HEK293 (cell line): ENCODE measurements at regions not wholly inside any gene's neighbourhood (a gene's known extent, or its start where the extent isn't known, plus 50 kb on each side); places are given as distances from the start of the nearest gene placed in this dataset.

Source experiments
- CTCF ChIA-PET: fragments of 350-600 bp; formaldehyde crosslinking; extraction: SDS; loops from one replicate; lab custom pipeline; 2021; ENCODE audit warnings: antibody characterized with exemption; lab: Yijun Ruan, JAX
- POLR2A ChIA-PET: fragments of 300-600 bp; formaldehyde crosslinking; extraction: SDS; loops from one replicate; lab custom pipeline; 2020; ENCODE audit warnings: antibody characterized with exemption, inconsistent platforms; lab: Yijun Ruan, JAX
- H3K27ac ChIP-seq: fragments of 200-500 bp; sonication (Bioruptor generic); 2 replicates; pipeline ENCODE4 v1.5.1; 2014; ENCODE audit warnings: low read depth, low read length, control low read depth, inconsistent platforms; ENCODE audit errors: extremely low read depth
- H3K36me3 ChIP-seq, 2 experiments: fragments of 200-500 bp in 1 of 2; sonication (Bioruptor generic) in 1 of 2; 1 replicate in 1 of 2; 2 replicates in 1 of 2; pipeline ENCODE4 v1.5.1; 2014 to 2017; ENCODE audit warnings: inconsistent platforms in 2 of 2, low read length in 2 of 2; ENCODE audit not compliant: control insufficient read depth in 2 of 2, insufficient read depth in 1 of 2
- H3K4me1 ChIP-seq: fragments of 200-500 bp; sonication (Bioruptor generic); 2 replicates; pipeline ENCODE4 v1.5.1; 2014; ENCODE audit warnings: mild to moderate bottlenecking, low read length, inconsistent platforms; ENCODE audit not compliant: control insufficient read depth, insufficient read depth
- H3K4me3 ChIP-seq: 2 replicates; pipeline ENCODE4 v1.5.1; 2011; ENCODE audit warnings: low read depth, mild to moderate bottlenecking, control low read depth, low read length, moderate library complexity
- H3K9me3 ChIP-seq: fragments of 200-500 bp; sonication (Bioruptor generic); 2 replicates; pipeline ENCODE4 v1.5.1; 2014; ENCODE audit warnings: low read depth, low read length, inconsistent platforms; ENCODE audit not compliant: control insufficient read depth, insufficient read depth
- MYNN ChIP-seq: fragments of 450-650 bp; formaldehyde crosslinking; IDR thresholded peaks from 2 replicates; pipeline ENCODE4 v1.5.1; 2016; ENCODE audit warnings: missing biosample characterization, missing genetic modification characterization, borderline replicate concordance
- PRDM1 ChIP-seq: fragments of 450-650 bp; formaldehyde crosslinking; IDR thresholded peaks from 2 replicates; pipeline ENCODE4; 2016; ENCODE audit warnings: missing biosample characterization, missing genetic modification characterization
- SCRT2 ChIP-seq: fragments of 450-650 bp; formaldehyde crosslinking; IDR thresholded peaks from 2 replicates; pipeline ENCODE4 v1.5.1; 2016; ENCODE audit warnings: missing biosample characterization, missing genetic modification characterization
- SP7 ChIP-seq: fragments of 450-650 bp; formaldehyde crosslinking; IDR thresholded peaks from 2 replicates; pipeline ENCODE4 v1.5.1; 2016; ENCODE audit warnings: missing biosample characterization, missing genetic modification characterization
- ZFP41 ChIP-seq: fragments of 450-650 bp; formaldehyde crosslinking; IDR thresholded peaks from 2 replicates; pipeline ENCODE4 v1.5.1; 2016; ENCODE audit warnings: missing biosample characterization, missing genetic modification characterization, borderline replicate concordance
- ZNF146 ChIP-seq: fragments of 450-650 bp; formaldehyde crosslinking; IDR thresholded peaks from 2 replicates; pipeline ENCODE4 v1.5.1; 2016; ENCODE audit warnings: missing biosample characterization, missing genetic modification characterization
- ZNF157 ChIP-seq: fragments of 450-650 bp; formaldehyde crosslinking; IDR thresholded peaks from 2 replicates; pipeline ENCODE4 v1.5.1; 2016; ENCODE audit warnings: missing biosample characterization, missing genetic modification characterization
- ZNF19 ChIP-seq: fragments of 450-650 bp; formaldehyde crosslinking; IDR thresholded peaks from 2 replicates; pipeline ENCODE4; 2016; ENCODE audit warnings: missing biosample characterization, missing genetic modification characterization, low read depth
- ZNF202 ChIP-seq: fragments of 450-650 bp; formaldehyde crosslinking; IDR thresholded peaks from 2 replicates; pipeline ENCODE4 v1.5.1; 2016; ENCODE audit warnings: missing biosample characterization, missing genetic modification characterization, borderline replicate concordance
- ZNF266 ChIP-seq: fragments of 450-650 bp; formaldehyde crosslinking; IDR thresholded peaks from 2 replicates; pipeline ENCODE4 v1.5.1; 2016; ENCODE audit warnings: missing biosample characterization, missing genetic modification characterization, low read depth
- ZNF510 ChIP-seq: fragments of 450-650 bp; formaldehyde crosslinking; IDR thresholded peaks from 2 replicates; pipeline ENCODE4 v1.5.1; 2018; ENCODE audit warnings: mild to moderate bottlenecking, missing genetic modification characterization, missing biosample characterization; ENCODE audit not compliant: insufficient replicate concordance
- ZNF548 ChIP-seq: fragments of 450-650 bp; formaldehyde crosslinking; IDR thresholded peaks from 2 replicates; pipeline ENCODE4 v1.5.1; 2016; ENCODE audit warnings: missing biosample characterization, missing genetic modification characterization
- ZNF585B ChIP-seq: fragments of 450-650 bp; formaldehyde crosslinking; IDR thresholded peaks from 2 replicates; pipeline ENCODE4 v1.5.1; 2016; ENCODE audit warnings: missing biosample characterization, missing genetic modification characterization
- ZNF629 ChIP-seq: fragments of 450-650 bp; formaldehyde crosslinking; IDR thresholded peaks from 2 replicates; pipeline ENCODE4 v1.5.1; 2017; ENCODE audit warnings: missing biosample characterization, missing genetic modification characterization
- ZNF658 ChIP-seq: fragments of 450-650 bp; formaldehyde crosslinking; IDR thresholded peaks from 2 replicates; pipeline ENCODE4; 2016; ENCODE audit warnings: missing biosample characterization, missing genetic modification characterization
- ZNF76 ChIP-seq: fragments of 450-650 bp; formaldehyde crosslinking; IDR thresholded peaks from 2 replicates; pipeline ENCODE4; 2016; ENCODE audit warnings: low read depth, missing biosample characterization, missing genetic modification characterization, borderline replicate concordance
- ZNF768 ChIP-seq: fragments of 450-650 bp; formaldehyde crosslinking; IDR thresholded peaks from 2 replicates; pipeline ENCODE4 v1.5.1; 2018; ENCODE audit warnings: missing biosample characterization, mild to moderate bottlenecking, missing genetic modification characterization
- ZNF785 ChIP-seq: fragments of 450-650 bp; formaldehyde crosslinking; IDR thresholded peaks from 2 replicates; pipeline ENCODE4 v1.5.1; 2016; ENCODE audit warnings: missing biosample characterization, missing genetic modification characterization
- TF ChIP-seq, protein P1 (sequence below): fragments of 450-650 bp; formaldehyde crosslinking; IDR thresholded peaks from 2 replicates; pipeline ENCODE4 v1.5.1; 2016; ENCODE audit warnings: missing biosample characterization, missing genetic modification characterization
- TF ChIP-seq, protein P2 (sequence below): fragments of 450-650 bp; formaldehyde crosslinking; IDR thresholded peaks from 2 replicates; pipeline ENCODE4 v1.5.1; 2017; ENCODE audit warnings: missing biosample characterization, missing genetic modification characterization
- TF ChIP-seq, protein P3 (sequence below): fragments of 450-650 bp; formaldehyde crosslinking; IDR thresholded peaks from 2 replicates; pipeline ENCODE4 v1.5.1; 2016; ENCODE audit warnings: missing biosample characterization, missing genetic modification characterization

DNA sequence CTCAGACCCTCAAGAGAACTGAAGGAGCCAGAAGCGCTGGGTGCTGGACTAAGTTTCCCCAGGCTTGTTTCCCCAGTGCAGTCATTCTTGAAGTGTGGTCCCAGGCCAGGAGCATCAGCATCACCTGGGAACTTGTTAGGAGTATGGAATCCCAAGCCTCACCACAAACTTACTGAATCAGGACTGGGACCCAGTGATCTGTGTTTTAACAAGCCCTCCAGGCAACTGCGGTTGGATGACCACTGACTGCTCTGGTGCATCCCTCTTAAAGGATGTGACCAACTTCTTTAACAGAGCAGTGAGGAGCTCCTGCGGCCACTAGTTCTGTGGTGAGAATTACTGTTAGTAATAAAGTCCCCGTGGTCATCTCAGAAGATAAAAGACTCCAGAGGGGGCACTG, 62.4 kb upstream of the DAZL start (continued):
- TF ChIP-seq, protein P1, sequence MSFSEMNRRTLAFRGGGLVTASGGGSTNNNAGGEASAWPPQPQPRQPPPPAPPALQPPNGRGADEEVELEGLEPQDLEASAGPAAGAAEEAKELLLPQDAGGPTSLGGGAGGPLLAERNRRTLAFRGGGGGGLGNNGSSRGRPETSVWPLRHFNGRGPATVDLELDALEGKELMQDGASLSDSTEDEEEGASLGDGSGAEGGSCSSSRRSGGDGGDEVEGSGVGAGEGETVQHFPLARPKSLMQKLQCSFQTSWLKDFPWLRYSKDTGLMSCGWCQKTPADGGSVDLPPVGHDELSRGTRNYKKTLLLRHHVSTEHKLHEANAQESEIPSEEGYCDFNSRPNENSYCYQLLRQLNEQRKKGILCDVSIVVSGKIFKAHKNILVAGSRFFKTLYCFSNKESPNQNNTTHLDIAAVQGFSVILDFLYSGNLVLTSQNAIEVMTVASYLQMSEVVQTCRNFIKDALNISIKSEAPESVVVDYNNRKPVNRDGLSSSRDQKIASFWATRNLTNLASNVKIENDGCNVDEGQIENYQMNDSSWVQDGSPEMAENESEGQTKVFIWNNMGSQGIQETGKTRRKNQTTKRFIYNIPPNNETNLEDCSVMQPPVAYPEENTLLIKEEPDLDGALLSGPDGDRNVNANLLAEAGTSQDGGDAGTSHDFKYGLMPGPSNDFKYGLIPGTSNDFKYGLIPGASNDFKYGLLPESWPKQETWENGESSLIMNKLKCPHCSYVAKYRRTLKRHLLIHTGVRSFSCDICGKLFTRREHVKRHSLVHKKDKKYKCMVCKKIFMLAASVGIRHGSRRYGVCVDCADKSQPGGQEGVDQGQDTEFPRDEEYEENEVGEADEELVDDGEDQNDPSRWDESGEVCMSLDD (tag by site-specific recombination): no peak
- TF ChIP-seq ZNF768 (tag by site-specific recombination) (no peak), ZNF157 (tag by site-specific recombination) (no peak)
- TF ChIP-seq, all 188 proteins: peak for 0

DNA sequence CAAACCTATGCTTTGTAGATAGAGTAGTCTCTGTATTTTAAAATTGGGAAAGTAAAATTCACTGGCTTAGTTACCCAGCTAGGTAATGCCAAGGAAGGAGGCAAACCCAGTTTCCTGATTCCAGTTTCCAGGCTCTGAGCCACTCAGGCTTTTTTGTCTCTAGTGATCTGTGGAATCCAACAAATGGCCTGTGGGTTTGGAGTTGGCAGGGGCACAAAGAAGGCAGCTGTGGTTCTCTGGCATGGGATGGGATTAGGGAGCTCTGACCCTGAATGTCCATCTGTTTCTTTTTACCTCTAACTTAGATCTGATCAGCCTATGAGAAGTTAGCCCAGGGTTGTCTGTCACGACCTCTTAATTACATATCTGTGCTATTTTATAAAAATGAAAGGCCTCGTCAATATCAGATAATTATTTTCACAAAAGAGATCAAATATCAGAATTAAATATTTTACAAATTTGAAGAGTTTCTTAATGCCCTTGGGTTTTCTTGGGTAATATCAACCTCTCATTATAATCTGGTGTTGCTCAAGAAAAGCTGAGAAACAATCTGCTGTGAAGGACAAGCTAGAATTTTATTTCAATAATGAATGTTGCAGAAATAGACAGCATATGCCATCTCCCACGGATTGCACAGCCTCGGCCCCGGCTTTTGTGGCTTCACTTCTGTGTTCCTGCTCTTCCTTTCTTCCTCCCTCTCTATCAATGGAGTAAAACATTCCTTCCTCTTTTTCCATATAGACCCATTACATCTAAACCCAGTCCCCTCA, 63.7 kb upstream of the DAZL start:
- H3K27ac ChIP-seq: no peak overlapping the region
- no peaks in the 10 kb centered on the region for H3K9me3 ChIP-seq
- POLR2A ChIA-PET: no interaction called here
- H3K4me1 ChIP-seq: peaks cover 7% of the 10 kb centered on the region; the same call in 1 of the 2 replicates
- H3K36me3 ChIP-seq: no peaks in the 10 kb centered on the region
- CTCF ChIA-PET: no interaction called here
- TF ChIP-seq, protein P2, sequence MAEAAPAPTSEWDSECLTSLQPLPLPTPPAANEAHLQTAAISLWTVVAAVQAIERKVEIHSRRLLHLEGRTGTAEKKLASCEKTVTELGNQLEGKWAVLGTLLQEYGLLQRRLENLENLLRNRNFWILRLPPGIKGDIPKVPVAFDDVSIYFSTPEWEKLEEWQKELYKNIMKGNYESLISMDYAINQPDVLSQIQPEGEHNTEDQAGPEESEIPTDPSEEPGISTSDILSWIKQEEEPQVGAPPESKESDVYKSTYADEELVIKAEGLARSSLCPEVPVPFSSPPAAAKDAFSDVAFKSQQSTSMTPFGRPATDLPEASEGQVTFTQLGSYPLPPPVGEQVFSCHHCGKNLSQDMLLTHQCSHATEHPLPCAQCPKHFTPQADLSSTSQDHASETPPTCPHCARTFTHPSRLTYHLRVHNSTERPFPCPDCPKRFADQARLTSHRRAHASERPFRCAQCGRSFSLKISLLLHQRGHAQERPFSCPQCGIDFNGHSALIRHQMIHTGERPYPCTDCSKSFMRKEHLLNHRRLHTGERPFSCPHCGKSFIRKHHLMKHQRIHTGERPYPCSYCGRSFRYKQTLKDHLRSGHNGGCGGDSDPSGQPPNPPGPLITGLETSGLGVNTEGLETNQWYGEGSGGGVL (tag by site-specific recombination): no peak
- no peak for TF ChIP-seq ZNF785 (tag by site-specific recombination)
- TF ChIP-seq ZNF585B: no peak
- no peak for TF ChIP-seq ZNF19 (tag by site-specific recombination)
- no peak for TF ChIP-seq ZNF266 (tag by site-specific recombination)
- no peak for TF ChIP-seq ZNF629 (tag by site-specific recombination)
- TF ChIP-seq ZNF548 (tag by site-specific recombination): no peak
- TF ChIP-seq MYNN (tag by site-specific recombination): no peak
- TF ChIP-seq ZNF146 (tag by site-specific recombination): no peak
- no peak for TF ChIP-seq ZNF658 (tag by site-specific recombination)
- TF ChIP-seq PRDM1 (tag by site-specific recombination): no peak
- TF ChIP-seq ZFP41 (tag by site-specific recombination): no peak
- TF ChIP-seq, protein P3, sequence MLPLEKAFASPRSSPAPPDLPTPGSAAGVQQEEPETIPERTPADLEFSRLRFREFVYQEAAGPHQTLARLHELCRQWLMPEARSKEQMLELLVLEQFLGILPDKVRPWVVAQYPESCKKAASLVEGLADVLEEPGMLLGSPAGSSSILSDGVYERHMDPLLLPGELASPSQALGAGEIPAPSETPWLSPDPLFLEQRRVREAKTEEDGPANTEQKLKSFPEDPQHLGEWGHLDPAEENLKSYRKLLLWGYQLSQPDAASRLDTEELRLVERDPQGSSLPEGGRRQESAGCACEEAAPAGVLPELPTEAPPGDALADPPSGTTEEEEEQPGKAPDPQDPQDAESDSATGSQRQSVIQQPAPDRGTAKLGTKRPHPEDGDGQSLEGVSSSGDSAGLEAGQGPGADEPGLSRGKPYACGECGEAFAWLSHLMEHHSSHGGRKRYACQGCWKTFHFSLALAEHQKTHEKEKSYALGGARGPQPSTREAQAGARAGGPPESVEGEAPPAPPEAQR (tag by site-specific recombination): no peak
- TF ChIP-seq ZNF510 (tag by site-specific recombination): no peak
- TF ChIP-seq ZNF76 (tag by site-specific recombination): no peak
- TF ChIP-seq SCRT2 (tag by site-specific recombination): no peak
- no peak for TF ChIP-seq SP7 (tag by site-specific recombination)
- no peak for TF ChIP-seq ZNF202 (tag by site-specific recombination)
- H3K4me3 ChIP-seq: no peak overlapping the region
